ENCODE measurements at regions not wholly inside any gene's neighbourhood (a gene's known extent, or its start where the extent isn't known, plus 50 kb on each side); places are given as distances from the start of the nearest gene placed in this dataset.

GRCh38 chr9:134228649-134229048 is 64.3 kb upstream of the RNU6ATAC start:
- no peak for DNase-seq (ENCODE audit: extremely low spot score, unreplicated experiment)
- Mint-ChIP-seq H3K27me3 (peaks cover 13% of the 10 kb centered on the region), H3K9me3 (no peaks in the 10 kb centered on the region), H3K27ac (no peak overlapping the region), H3K36me3 (no peaks in the 10 kb centered on the region), H3K4me3 (no peak overlapping the region), H3K4me1 (ENCODE audit: unreplicated experiment) (peaks cover 16% of the 10 kb centered on the region)
- TF ChIP-seq, protein P1, sequence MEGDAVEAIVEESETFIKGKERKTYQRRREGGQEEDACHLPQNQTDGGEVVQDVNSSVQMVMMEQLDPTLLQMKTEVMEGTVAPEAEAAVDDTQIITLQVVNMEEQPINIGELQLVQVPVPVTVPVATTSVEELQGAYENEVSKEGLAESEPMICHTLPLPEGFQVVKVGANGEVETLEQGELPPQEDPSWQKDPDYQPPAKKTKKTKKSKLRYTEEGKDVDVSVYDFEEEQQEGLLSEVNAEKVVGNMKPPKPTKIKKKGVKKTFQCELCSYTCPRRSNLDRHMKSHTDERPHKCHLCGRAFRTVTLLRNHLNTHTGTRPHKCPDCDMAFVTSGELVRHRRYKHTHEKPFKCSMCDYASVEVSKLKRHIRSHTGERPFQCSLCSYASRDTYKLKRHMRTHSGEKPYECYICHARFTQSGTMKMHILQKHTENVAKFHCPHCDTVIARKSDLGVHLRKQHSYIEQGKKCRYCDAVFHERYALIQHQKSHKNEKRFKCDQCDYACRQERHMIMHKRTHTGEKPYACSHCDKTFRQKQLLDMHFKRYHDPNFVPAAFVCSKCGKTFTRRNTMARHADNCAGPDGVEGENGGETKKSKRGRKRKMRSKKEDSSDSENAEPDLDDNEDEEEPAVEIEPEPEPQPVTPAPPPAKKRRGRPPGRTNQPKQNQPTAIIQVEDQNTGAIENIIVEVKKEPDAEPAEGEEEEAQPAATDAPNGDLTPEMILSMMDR (conservative IDR thresholded peaks at IDR 0.05): no peak

DNA sequence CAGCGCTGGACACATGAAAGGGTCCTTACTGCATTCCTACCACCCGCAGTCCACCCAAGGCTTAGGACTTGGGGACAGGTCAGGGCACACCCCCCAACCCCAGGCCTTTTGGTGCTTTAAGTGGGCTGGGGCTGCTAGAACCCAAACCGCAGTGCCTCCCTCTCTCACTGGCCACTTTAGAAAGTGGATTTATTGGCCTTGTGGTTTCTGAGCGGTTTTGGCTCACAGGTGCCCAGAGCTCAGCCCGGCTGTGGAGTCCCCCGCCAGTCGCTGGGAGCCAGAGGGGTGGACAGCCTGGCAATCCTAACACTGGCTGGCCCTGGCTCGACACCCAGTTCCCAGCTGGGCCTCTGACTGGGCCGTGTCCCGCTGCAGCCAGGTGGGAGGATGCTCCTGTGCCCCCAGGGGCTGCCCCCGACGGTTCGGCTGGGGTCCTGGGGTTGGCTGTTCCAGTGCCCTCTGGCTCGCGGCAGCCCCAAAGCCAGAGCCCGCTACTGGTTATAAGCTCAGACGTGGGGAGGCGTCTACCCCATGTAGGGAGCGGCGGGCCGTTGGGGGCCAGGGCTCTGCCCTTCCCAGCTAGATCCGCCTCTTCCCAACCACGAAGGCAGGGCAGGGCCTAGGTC is 65.2 kb upstream of the RNU6ATAC start:
- TF ChIP-seq, protein P1 (conservative IDR thresholded peaks at IDR 0.05): no peak
- Mint-ChIP-seq H3K36me3 (no peaks in the 10 kb centered on the region), H3K27ac (no peak overlapping the region), H3K27me3 (peaks cover 13% of the 10 kb centered on the region), H3K9me3 (no peaks in the 10 kb centered on the region), H3K4me3 (no peak overlapping the region), H3K4me1 (ENCODE audit: unreplicated experiment) (peaks cover 10% of the 10 kb centered on the region)
- DNase-seq (ENCODE audit: extremely low spot score, unreplicated experiment): no peak

DNA sequence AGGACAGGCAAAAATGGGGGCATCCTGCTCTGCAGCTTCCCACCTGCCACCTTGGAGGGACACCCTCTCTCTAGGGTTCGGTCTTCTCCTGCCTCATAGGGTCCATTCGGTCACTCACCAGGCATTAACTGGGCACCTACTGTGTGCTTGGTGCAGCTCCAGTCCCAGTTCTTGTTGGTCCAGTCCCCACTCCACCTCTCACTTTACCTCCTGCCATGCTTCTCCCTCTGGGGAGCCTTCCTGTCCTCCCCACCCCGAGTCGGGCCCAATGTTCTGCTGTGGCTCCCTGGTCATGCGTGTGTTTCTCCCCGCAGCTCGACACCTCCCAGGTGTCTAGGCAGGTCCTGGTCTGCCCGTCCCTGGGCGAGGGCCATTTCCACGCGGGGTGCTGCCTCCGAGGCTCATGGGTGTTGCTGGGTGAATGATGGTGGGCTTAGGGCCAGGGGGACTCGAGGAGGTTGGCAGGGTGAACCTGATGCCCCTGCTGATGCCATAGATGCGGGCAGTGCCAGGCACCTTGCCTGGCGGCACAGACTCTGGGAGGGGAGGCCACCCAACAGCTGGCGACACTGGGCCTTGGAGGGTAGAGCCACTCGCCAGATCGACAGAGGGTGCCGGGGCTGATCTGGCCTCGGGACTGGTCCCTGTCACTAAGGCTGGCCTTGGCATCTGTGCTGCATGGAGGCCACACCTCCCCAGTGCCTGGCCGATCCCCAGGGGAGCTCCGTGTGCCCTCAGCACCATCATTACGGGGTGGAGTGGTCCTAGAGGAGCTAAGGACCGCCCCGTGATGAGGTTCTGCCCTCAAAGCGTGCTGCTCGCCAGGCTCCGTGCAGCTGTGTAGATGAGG is 66.0 kb upstream of the RNU6ATAC start:
- no peak overlapping the region for H3K4me3 Mint-ChIP-seq
- H3K36me3 Mint-ChIP-seq: no peaks in the 10 kb centered on the region
- no peak for DNase-seq (ENCODE audit: extremely low spot score, unreplicated experiment)
- TF ChIP-seq, protein P1 (conservative IDR thresholded peaks at IDR 0.05): no peak
- H3K9me3 Mint-ChIP-seq: no peaks in the 10 kb centered on the region
- H3K27ac Mint-ChIP-seq: no peak overlapping the region
- H3K4me1 Mint-ChIP-seq (ENCODE audit: unreplicated experiment): peaks cover 9% of the 10 kb centered on the region
- H3K27me3 Mint-ChIP-seq: peaks cover 13% of the 10 kb centered on the region

DNA sequence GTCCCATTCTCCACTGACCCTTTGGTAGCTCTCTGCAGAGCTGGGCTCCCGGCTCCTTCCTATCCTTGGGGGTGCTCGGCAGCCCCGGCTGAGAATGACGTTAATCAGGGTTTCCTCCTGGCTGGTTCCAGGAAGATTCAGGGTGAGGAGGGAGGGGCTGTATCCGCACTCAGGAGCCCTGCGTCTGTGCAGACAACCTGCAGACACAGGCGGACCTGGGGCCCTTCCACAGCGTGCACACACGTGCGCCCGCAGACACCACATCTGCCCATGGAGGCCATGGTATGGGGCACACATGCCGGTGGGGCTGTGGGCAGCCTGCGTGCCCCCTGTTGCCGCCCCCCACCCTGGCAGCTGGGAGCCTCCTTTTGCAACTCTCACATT is 66.6 kb upstream of the RNU6ATAC start:
- no peak overlapping the region for H3K27ac Mint-ChIP-seq
- TF ChIP-seq, protein P1 (conservative IDR thresholded peaks at IDR 0.05): no peak
- H3K4me1 Mint-ChIP-seq (ENCODE audit: unreplicated experiment): peaks cover 4% of the 10 kb centered on the region
- H3K4me3 Mint-ChIP-seq: no peak overlapping the region
- DNase-seq (ENCODE audit: extremely low spot score, unreplicated experiment): no peak
- H3K27me3 Mint-ChIP-seq: peaks cover 9% of the 10 kb centered on the region
- H3K9me3 Mint-ChIP-seq: no peaks in the 10 kb centered on the region
- no peaks in the 10 kb centered on the region for H3K36me3 Mint-ChIP-seq

- Mint-ChIP-seq H3K27ac (no peak overlapping the region), H3K9me3 (no peaks in the 10 kb centered on the region), H3K27me3 (peaks cover 9% of the 10 kb centered on the region), H3K36me3 (no peaks in the 10 kb centered on the region), H3K4me1 (ENCODE audit: unreplicated experiment) (peaks cover 4% of the 10 kb centered on the region), H3K4me3 (no peak overlapping the region)
- TF ChIP-seq, protein P1 (conservative IDR thresholded peaks at IDR 0.05): no peak
- no peak for DNase-seq (ENCODE audit: extremely low spot score, unreplicated experiment)
These were observed 67.0 kb upstream of the RNU6ATAC start for GRCh38 chr9:134231330-134231745.

All from type B pancreatic cell (in vitro differentiated cells).